ENCODE measurements at regions not wholly inside any gene's neighbourhood (a gene's known extent, or its start where the extent isn't known, plus 50 kb on each side); places are given as distances from the start of the nearest gene placed in this dataset.
"Not testable (repeated sequence)": the region's sequence is repeated elsewhere in the genome, so short reads cannot be mapped to it uniquely, and the experiment has no call there.

- POLR2A ChIA-PET: no interaction called here
- TF ChIP-seq TARDBP (IDR thresholded peaks at IDR 0.05) (no peak), BHLHE40 (IDR thresholded peaks at IDR 0.05; ENCODE audit: borderline replicate concordance) (no peak), FOXK2 (IDR thresholded peaks at IDR 0.05) (no peak), FOXM1 (IDR thresholded peaks at IDR 0.05; ENCODE audit: borderline replicate concordance) (no peak), SP1 (IDR thresholded peaks at IDR 0.05) (no peak), ARNT (IDR thresholded peaks at IDR 0.05) (no peak), ELF4 (IDR thresholded peaks at IDR 0.05) (no peak), LEF1 (IDR thresholded peaks at IDR 0.05; ENCODE audit: borderline replicate concordance) (no peak), NFRKB (IDR thresholded peaks at IDR 0.05) (no peak), SUZ12 (IDR thresholded peaks at IDR 0.05) (no peak), L3MBTL2 (conservative IDR thresholded peaks at IDR 0.05) (no peak)
- CTCF ChIA-PET: no interaction called here
- no peak for DNase-seq (ENCODE audit: extremely low spot score)
Measured at GRCh38 chr2:22175003-22175402, 1051.2 kb downstream of the TDRD15 start.

GRCh38 chr2:22185251-22185650 lies 1061.5 kb downstream of the TDRD15 start:
- DNase-seq (ENCODE audit: extremely low spot score): no peak
- POLR2A ChIA-PET: no interaction called here
- CTCF ChIA-PET: no interaction called here
- TF ChIP-seq FOXK2 (IDR thresholded peaks at IDR 0.05): no peak
- no peak for TF ChIP-seq CTBP1 (IDR thresholded peaks at IDR 0.05; ENCODE audit: borderline replicate concordance)
- TF ChIP-seq ELF4 (IDR thresholded peaks at IDR 0.05): no peak
- TF ChIP-seq, protein P1, sequence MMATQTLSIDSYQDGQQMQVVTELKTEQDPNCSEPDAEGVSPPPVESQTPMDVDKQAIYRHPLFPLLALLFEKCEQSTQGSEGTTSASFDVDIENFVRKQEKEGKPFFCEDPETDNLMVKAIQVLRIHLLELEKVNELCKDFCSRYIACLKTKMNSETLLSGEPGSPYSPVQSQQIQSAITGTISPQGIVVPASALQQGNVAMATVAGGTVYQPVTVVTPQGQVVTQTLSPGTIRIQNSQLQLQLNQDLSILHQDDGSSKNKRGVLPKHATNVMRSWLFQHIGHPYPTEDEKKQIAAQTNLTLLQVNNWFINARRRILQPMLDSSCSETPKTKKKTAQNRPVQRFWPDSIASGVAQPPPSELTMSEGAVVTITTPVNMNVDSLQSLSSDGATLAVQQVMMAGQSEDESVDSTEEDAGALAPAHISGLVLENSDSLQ (IDR thresholded peaks at IDR 0.05): no peak
- no peak for TF ChIP-seq HDGF (IDR thresholded peaks at IDR 0.05; ENCODE audit: borderline replicate concordance)
- no peak for TF ChIP-seq ZNF384 (IDR thresholded peaks at IDR 0.05)
- TF ChIP-seq BHLHE40 (IDR thresholded peaks at IDR 0.05; ENCODE audit: borderline replicate concordance): no peak
- TF ChIP-seq LEF1 (IDR thresholded peaks at IDR 0.05; ENCODE audit: borderline replicate concordance): no peak
- no peak for TF ChIP-seq TARDBP (IDR thresholded peaks at IDR 0.05)
- no peak for TF ChIP-seq L3MBTL2 (conservative IDR thresholded peaks at IDR 0.05)

GRCh38 chr2:22186261-22186828 lies 1062.6 kb downstream of the TDRD15 start:
- CTCF ChIA-PET; POLR2A ChIA-PET; DNase-seq (ENCODE audit: extremely low spot score): not testable (repeated sequence)

- ChIA-PET POLR2A (no interaction called here), CTCF (no interaction called here)
- no peak for DNase-seq (ENCODE audit: extremely low spot score)
- TF ChIP-seq FOXM1 (IDR thresholded peaks at IDR 0.05; ENCODE audit: borderline replicate concordance) (no peak), HDGF (IDR thresholded peaks at IDR 0.05; ENCODE audit: borderline replicate concordance) (no peak), ELF4 (IDR thresholded peaks at IDR 0.05) (no peak), NFRKB (IDR thresholded peaks at IDR 0.05) (no peak), CTBP1 (IDR thresholded peaks at IDR 0.05; ENCODE audit: borderline replicate concordance) (no peak), LEF1 (IDR thresholded peaks at IDR 0.05; ENCODE audit: borderline replicate concordance) (no peak), SP1 (IDR thresholded peaks at IDR 0.05) (no peak), ZNF384 (IDR thresholded peaks at IDR 0.05) (no peak), ARNT (IDR thresholded peaks at IDR 0.05) (no peak)
- TF ChIP-seq, protein P1 (IDR thresholded peaks at IDR 0.05): no peak
Measured at GRCh38 chr2:22189893-22190480, 1066.2 kb downstream of the TDRD15 start.

DNA sequence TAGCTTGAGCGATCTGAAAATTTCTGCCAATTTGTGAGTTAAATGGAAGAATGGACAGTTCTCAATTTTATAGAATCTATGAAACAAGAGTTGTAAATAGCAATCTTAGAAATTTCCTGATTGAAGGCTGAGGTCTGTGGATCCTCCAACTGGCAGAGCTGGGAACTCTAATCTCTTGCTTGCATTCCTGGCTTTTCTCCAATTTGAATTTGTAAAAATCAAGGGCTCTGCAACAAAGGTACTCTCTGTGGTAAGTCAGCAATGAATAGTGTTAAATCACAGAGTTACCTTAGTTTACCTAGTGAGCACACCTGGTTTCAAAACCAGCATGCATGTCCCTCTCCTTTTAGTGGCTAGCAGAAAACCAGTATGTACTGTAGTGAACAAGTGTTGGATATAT lies 1070.5 kb downstream of the TDRD15 start:
- no peak for DNase-seq (ENCODE audit: extremely low spot score)
- ChIA-PET CTCF (no interaction called here), POLR2A (no interaction called here)
- no peak for TF ChIP-seq ELF4 (IDR thresholded peaks at IDR 0.05)
- TF ChIP-seq ZNF384 (IDR thresholded peaks at IDR 0.05): no peak
- no peak for TF ChIP-seq NFRKB (IDR thresholded peaks at IDR 0.05)
- TF ChIP-seq ARNT (IDR thresholded peaks at IDR 0.05): no peak
- no peak for TF ChIP-seq FOXK2 (IDR thresholded peaks at IDR 0.05)
- TF ChIP-seq TARDBP (IDR thresholded peaks at IDR 0.05): no peak
- TF ChIP-seq, protein P1 (IDR thresholded peaks at IDR 0.05): no peak
- no peak for TF ChIP-seq CTBP1 (IDR thresholded peaks at IDR 0.05; ENCODE audit: borderline replicate concordance)
- TF ChIP-seq SP1 (IDR thresholded peaks at IDR 0.05): no peak
- no peak for TF ChIP-seq LEF1 (IDR thresholded peaks at IDR 0.05; ENCODE audit: borderline replicate concordance)
- TF ChIP-seq L3MBTL2 (conservative IDR thresholded peaks at IDR 0.05): no peak
- TF ChIP-seq FOXM1 (IDR thresholded peaks at IDR 0.05; ENCODE audit: borderline replicate concordance): no peak

GRCh38 chr2:22196806-22197205 lies 1073.0 kb downstream of the TDRD15 start:
- TF ChIP-seq SUZ12 (IDR thresholded peaks at IDR 0.05) (no peak), HDGF (IDR thresholded peaks at IDR 0.05; ENCODE audit: borderline replicate concordance) (no peak), SP1 (IDR thresholded peaks at IDR 0.05) (no peak), L3MBTL2 (conservative IDR thresholded peaks at IDR 0.05) (no peak), ARNT (IDR thresholded peaks at IDR 0.05) (no peak), ELF4 (IDR thresholded peaks at IDR 0.05) (no peak), LEF1 (IDR thresholded peaks at IDR 0.05; ENCODE audit: borderline replicate concordance) (no peak), TARDBP (IDR thresholded peaks at IDR 0.05) (no peak), ZNF384 (IDR thresholded peaks at IDR 0.05) (no peak)
- TF ChIP-seq, protein P1 (IDR thresholded peaks at IDR 0.05): no peak
- ChIA-PET POLR2A (no interaction called here), CTCF (no interaction called here)
- no peak for DNase-seq (ENCODE audit: extremely low spot score)
